Mesodermal cell (in vitro differentiated cells): ENCODE measurements at regions not wholly inside any gene's neighbourhood (a gene's known extent, or its start where the extent isn't known, plus 50 kb on each side); places are given as distances from the start of the nearest gene placed in this dataset.
"Not testable (repeated sequence)": the region's sequence is repeated elsewhere in the genome, so short reads cannot be mapped to it uniquely, and the experiment has no call there.

Experiments used
- H3K27ac ChIP-seq: 2 replicates; pipeline ENCODE4 v1.7.0; 2013; ENCODE audit warnings: mild to moderate bottlenecking, low read depth, low read length, moderate library complexity; ENCODE audit not compliant: severe bottlenecking
- H3K36me3 ChIP-seq: 2 replicates; pipeline ENCODE4 v1.7.1; 2013; ENCODE audit warnings: mild to moderate bottlenecking, low read length, moderate library complexity; ENCODE audit not compliant: control insufficient read depth, insufficient read depth
- H3K4me1 ChIP-seq: one replicate; pipeline ENCODE4 v1.7.1; 2013; ENCODE audit warnings: mild to moderate bottlenecking, low read length; ENCODE audit not compliant: insufficient read depth, control insufficient read depth, poor library complexity, severe bottlenecking
- H3K4me3 ChIP-seq: 2 replicates; pipeline ENCODE4 v1.7.0; 2013; ENCODE audit warnings: low read length, control low read depth, mild to moderate bottlenecking; ENCODE audit not compliant: insufficient read depth, poor library complexity, severe bottlenecking; ENCODE audit errors: extremely low read depth
- H3K9me3 ChIP-seq: 2 replicates; pipeline ENCODE4 v1.7.1; 2013; ENCODE audit warnings: mild to moderate bottlenecking, low read length, moderate library complexity; ENCODE audit not compliant: control insufficient read depth
- WGBS, 2 experiments: methylation state at CpG; one replicate each; pipeline ENCODE4 v1.1.5; 2013; ENCODE audit warnings: missing lambda C conversion rate in 2 of 2; ENCODE audit not compliant: insufficient coverage in 2 of 2; 5-methylcytosine and 5-hydroxymethylcytosine counted together

- no peaks in the 10 kb centered on the region for H3K4me1 ChIP-seq
- H3K9me3 ChIP-seq, result no peaks in the 10 kb centered on the region
- H3K4me3 ChIP-seq, result no peak overlapping the region
- H3K36me3 ChIP-seq, result no peaks in the 10 kb centered on the region
- H3K27ac ChIP-seq, result no peak overlapping the region
- WGBS, 2 experiments, result 74 to 100% methylated on average over 2 of the region's 2 CpGs
Observed at GRCh38 chr10:23493711-23494110, 54.8 kb downstream of the OTUD1 start.

- Histone ChIP-seq H3K27ac (no peak overlapping the region), H3K9me3 (no peaks in the 10 kb centered on the region), H3K36me3 (no peaks in the 10 kb centered on the region), H3K4me1 (no peaks in the 10 kb centered on the region), H3K4me3 (no peak overlapping the region)
- WGBS, 2 experiments, result 80% methylated on average over 1 of the region's 5 CpGs; no CpG with 5 or more reads in 1 of the 2 experiments
Observed at GRCh38 chr10:23496727-23497126, 57.9 kb downstream of the OTUD1 start.

DNA sequence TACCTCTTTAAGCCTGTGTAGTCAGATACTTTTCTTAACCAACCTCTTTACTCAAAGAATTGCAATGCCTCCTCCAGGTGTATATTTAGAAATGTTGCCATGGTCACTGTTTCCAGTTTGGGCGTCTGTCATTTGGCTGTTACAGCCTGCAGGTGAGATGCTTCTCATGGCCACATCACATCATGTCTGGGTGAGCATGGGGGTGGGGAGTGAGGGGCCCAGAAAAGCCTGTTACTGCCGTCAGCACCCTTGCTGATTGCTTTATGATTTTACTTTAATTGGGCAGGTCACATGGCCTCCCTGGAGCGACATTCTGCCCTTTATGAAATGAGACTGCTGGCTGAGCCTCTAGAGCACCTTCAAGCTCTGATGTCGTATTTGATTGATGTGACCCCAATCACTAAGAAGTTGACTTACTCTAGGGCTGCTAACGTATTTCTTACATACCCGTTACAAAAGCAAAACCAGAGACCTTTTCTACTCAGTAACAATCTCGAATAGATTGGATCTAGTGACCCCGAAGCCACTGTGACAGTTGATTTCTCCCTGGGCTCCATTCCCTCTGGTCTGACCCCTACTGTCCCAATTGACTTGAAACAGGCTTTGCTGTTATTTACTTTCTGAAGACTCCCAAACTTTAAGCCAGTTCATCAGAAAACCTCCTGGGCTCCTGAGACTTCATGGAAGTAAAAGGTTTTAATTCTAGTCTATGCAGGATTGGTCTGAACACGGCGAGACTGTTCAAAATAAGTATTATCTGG is 60.7 kb downstream of the OTUD1 start:
- Histone ChIP-seq H3K27ac (no peak overlapping the region), H3K9me3 (no peaks in the 10 kb centered on the region), H3K4me3 (no peak overlapping the region), H3K4me1 (no peaks in the 10 kb centered on the region), H3K36me3 (no peaks in the 10 kb centered on the region)
- whole genome bisulfite sequencing, 2 experiments, result 72 to 77% methylated on average over 9 of the region's 10 CpGs

DNA sequence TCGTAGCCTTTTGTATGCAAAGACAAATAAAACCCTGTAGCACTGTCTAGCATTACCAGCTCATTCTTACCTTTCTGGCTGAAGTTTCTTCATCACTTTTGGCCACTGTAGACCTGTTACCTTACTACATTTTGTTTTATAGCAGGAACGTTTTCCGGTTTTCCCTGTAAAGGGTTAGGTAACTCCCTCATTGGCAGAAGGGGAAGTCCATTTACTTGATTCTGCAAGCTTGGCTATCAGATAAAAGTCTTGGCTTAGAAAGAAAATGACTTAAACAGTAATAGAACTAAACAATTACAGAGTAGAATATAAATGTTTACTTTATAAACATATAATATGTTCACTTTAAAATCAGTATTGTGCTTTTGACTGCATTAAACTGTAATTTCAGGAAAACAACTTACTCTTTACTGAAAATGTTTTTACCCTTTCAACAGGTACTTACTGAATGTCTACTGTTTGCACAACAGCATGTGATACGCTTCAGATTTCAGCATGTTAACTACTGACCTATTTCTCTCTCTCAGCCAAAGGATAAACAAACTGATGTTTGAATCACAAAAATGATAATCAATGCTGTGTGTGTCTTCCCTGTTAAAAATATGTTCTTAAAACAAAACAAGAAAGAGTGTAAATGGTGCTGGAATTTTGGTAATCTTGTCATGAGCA is 67.1 kb downstream of the OTUD1 start:
- no peaks in the 10 kb centered on the region for H3K4me1 ChIP-seq

DNA sequence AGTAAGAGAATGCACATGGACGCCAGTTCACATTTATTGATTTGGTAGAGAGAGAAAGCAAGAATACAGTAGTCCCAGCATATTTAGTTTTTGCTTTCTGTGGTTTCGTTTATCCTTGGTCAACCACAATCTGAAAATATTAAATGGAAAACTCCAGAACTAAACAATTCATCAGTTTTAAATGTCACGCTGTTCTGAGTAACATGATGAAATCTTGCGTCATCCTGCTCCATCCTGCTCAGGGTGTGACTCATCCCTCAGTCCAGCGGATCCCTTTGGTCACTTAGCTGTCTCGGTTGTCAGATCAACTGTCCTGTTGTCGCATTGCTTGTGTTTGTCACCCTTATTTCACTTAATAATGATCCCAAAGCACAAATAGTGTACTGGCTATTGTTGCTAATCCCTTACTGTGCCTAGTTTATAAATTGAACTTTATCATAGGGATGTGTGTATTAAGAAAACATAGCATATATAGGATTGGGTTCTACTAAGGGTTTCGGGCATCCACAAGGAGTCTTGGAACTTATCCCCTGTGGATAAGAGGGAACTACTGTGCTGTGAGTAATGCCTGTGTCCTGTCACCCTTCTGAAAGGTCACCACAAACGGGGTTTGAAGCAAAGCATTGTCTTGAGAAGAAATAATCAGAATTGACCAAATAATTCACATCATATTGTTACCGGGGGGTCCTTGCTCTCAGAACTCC is 73.6 kb downstream of the OTUD1 start:
- WGBS, 2 experiments, result 92 to 93% methylated on average over 8 of the region's 10 CpGs
- Histone ChIP-seq H3K4me1 (no peaks in the 10 kb centered on the region), H3K27ac (peak overlapping the region; percentile 69), H3K4me3 (no peak overlapping the region), H3K9me3 (no peaks in the 10 kb centered on the region), H3K36me3 (no peaks in the 10 kb centered on the region)

More for the DNA sequence above, 67.1 kb downstream of the OTUD1 start:
- Histone ChIP-seq H3K4me3 (no peak overlapping the region), H3K9me3 (no peaks in the 10 kb centered on the region), H3K27ac (no peak overlapping the region), H3K36me3 (no peaks in the 10 kb centered on the region)
- 80 to 90% methylated on average over 2 to 3 of the region's 4 CpGs for WGBS, 2 experiments

GRCh38 chr10:23513621-23514020 is 74.7 kb downstream of the OTUD1 start:
- 87 to 100% methylated on average over 1 to 5 of the region's 7 CpGs for WGBS, 2 experiments
- not testable (repeated sequence) for H3K4me1 ChIP-seq, H3K4me3 ChIP-seq, H3K9me3 ChIP-seq, H3K27ac ChIP-seq, H3K36me3 ChIP-seq

DNA sequence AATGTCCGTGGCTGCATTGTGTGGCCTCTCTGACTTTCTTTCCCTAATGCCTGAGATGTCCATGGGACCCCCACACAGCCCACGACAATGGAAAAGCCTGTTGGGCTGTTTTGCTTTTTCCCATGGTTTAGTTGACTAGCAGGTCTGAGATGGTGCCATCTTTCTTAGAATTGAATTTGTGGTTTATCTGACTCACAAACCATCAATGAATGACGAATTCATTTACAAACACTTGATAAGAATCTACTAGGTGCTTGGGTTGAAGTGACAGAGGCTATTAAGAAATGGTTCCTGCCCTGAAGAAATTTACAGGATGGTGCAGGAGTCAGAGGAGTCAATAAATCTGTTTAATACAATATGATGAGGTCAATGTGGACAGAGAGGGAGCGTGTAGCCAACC is 75.4 kb downstream of the OTUD1 start:
- 69 to 93% methylated on average over 2 to 3 of the region's 4 CpGs for WGBS, 2 experiments
- H3K4me3 ChIP-seq, result no peak overlapping the region
- no peaks in the 10 kb centered on the region for H3K9me3 ChIP-seq
- no peak overlapping the region for H3K27ac ChIP-seq
- H3K4me1 ChIP-seq, result no peaks in the 10 kb centered on the region
- H3K36me3 ChIP-seq, result no peaks in the 10 kb centered on the region

GRCh38 chr10:23516530-23516929 is 77.7 kb downstream of the OTUD1 start:
- Histone ChIP-seq H3K36me3 (no peaks in the 10 kb centered on the region), H3K4me3 (no peak overlapping the region), H3K27ac (no peak overlapping the region), H3K9me3 (no peaks in the 10 kb centered on the region), H3K4me1 (no peaks in the 10 kb centered on the region)
- WGBS, 2 experiments, result 20% methylated on average over 2 of the region's 3 CpGs; no CpG with 5 or more reads in 1 of the 2 experiments

- 83 to 100% methylated on average over 1 of the region's 2 CpGs for WGBS, 2 experiments
- Histone ChIP-seq H3K36me3 (no peaks in the 10 kb centered on the region), H3K4me3 (no peak overlapping the region), H3K4me1 (no peaks in the 10 kb centered on the region), H3K9me3 (no peaks in the 10 kb centered on the region), H3K27ac (no peak overlapping the region)
Observed at GRCh38 chr10:23517155-23517554, 78.3 kb downstream of the OTUD1 start.

DNA sequence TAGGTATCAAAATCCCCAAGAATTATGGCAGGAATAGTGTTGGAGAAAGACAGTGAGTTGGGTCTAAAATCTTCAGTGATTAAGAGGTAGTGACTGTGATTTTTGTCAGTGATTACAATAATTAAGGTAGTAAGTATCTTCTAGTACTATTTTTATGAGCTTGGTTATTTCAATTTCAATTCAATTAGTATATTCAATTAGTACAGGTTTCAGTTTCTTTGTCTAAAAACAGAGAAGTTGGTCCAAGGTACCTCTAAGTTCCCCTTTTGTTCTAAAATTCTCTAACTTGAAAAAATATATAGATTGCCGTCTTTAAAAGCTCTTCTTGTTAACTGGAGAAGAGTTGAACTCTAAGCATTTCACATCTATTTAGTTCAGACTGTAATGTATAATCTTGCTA is 82.9 kb downstream of the OTUD1 start:
- H3K9me3 ChIP-seq, result no peaks in the 10 kb centered on the region
- WGBS, 2 experiments, result no CpG with 5 or more reads among the region's 1 CpG
- no peak overlapping the region for H3K4me3 ChIP-seq
- no peaks in the 10 kb centered on the region for H3K4me1 ChIP-seq
- no peaks in the 10 kb centered on the region for H3K36me3 ChIP-seq
- H3K27ac ChIP-seq, result no peak overlapping the region
